Upper lobe of left lung (tissue), 6 donors: ENCODE measurements at regions not wholly inside any gene's neighbourhood (a gene's known extent, or its start where the extent isn't known, plus 50 kb on each side); places are given as distances from the start of the nearest gene placed in this dataset.

ENCODE experiments used
- ATAC-seq, 2 donors: fragments of 200-7000 bp; cut with Tn5 transposase; one replicate each; pipeline ENCODE4 v1.9.1; 2022; ENCODE audit warnings: mild to moderate bottlenecking in 2 of 2, moderate library complexity in 2 of 2; ENCODE audit not compliant: low FRiP score in 2 of 2
- DNase-seq, 2 donors: peaks; one replicate each; pipeline ENCODE4 v3.0.0-alpha.2; 2019 to 2020
- H3K27ac ChIP-seq, 4 donors: fragments of 200-600 bp; sonication (generic); one replicate each; pipeline ENCODE4 v1.5.1; 2016 to 2019
- H3K27me3 ChIP-seq, 4 donors: fragments of 200-600 bp; sonication (generic); one replicate each; pipeline ENCODE4 v1.5.1; 2017 to 2019
- H3K36me3 ChIP-seq, 4 donors: fragments of 200-600 bp; sonication (generic); one replicate each; pipeline ENCODE4 v1.5.1; 2016 to 2019
- H3K4me1 ChIP-seq, 4 donors: fragments of 200-600 bp; sonication (generic); one replicate each; pipeline ENCODE4 v1.5.1; 2018 to 2019
- H3K4me3 ChIP-seq, 4 donors: fragments of 200-600 bp; sonication (generic); one replicate each; pipeline ENCODE4 v1.5.1; 2017 to 2019; ENCODE audit warnings: mild to moderate bottlenecking in 2 of 4, moderate library complexity in 1 of 4
- H3K9me3 ChIP-seq, 4 donors: fragments of 200-600 bp; sonication (generic); one replicate each; pipeline ENCODE4 v1.5.1; 2018 to 2019
- CTCF ChIP-seq, 6 experiments: fragments of 450-650 bp in 4 of 6; fragments of 200-600 bp in 2 of 6; sonication (generic) in 2 of 6; IDR thresholded peaks; one replicate each; pipeline ENCODE4 v1.5.1; 2016 to 2019; ENCODE audit warnings: antibody characterized with exemption in 6 of 6
- EP300 ChIP-seq, 4 donors: sonication (generic); formaldehyde crosslinking; IDR thresholded peaks; one replicate each; pipeline ENCODE4 v1.5.1; 2017; ENCODE audit warnings: antibody characterized with exemption in 4 of 4, control low read depth in 2 of 4
- POLR2A ChIP-seq, 4 donors: fragments of 450-650 bp; IDR thresholded peaks; one replicate each; pipeline ENCODE4 v1.5.1; 2016 to 2017; ENCODE audit warnings: antibody characterized with exemption in 4 of 4, mild to moderate bottlenecking in 2 of 4
- POLR2AphosphoS5 ChIP-seq, 2 donors: sonication (generic); formaldehyde crosslinking; IDR thresholded peaks; one replicate each; pipeline ENCODE4 v1.5.1; 2017; ENCODE audit warnings: antibody characterized with exemption in 2 of 2
- WGBS, 2 donors: methylation state at CpG; one replicate each; pipeline ENCODE4 v1.1.5; 2017 to 2018; 5-methylcytosine and 5-hydroxymethylcytosine counted together
- donor health status: DM: no; HTN: no; CAD: no; lungs with moderate emphysema.
- donor health status: DM: no; HTN: yes; CAD: no; lungs with severe emphysema.

DNA sequence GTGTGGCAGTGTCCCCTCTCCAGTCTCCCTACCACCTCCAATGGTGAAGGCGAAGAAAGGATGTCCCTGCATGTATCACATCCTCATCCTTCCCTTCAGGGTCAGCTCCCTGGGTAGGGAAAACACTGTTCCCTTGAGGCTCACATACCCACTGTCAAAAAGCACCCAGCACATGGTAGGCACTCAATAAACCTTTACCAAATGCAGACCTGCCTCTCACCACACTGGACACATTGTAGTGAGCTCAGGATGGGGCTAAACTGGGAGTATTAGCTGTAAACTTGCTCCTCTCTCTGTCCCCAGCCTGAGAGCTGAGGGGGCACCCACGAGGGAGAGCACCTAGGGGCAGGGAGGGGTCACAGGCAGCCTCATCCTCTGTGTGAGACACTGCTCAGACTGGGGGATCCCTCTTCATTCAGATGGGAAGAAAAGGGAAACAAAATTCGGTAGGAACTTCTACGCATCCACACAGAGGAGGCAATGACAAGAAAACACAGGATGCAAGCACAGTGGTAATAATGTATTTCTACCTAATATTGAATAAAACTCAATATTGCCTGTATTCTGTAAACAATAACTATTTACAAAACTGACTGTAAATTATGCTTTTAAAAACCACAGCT, 101.6 kb upstream of the TOP3B start:
- ATAC-seq: no peak
- no peak overlapping the region for H3K27ac ChIP-seq
- H3K36me3 ChIP-seq: no peaks in the 10 kb centered on the region
- H3K4me1 ChIP-seq: no peaks in the 10 kb centered on the region
- no peak overlapping the region for H3K4me3 ChIP-seq
- no peaks in the 10 kb centered on the region for H3K27me3 ChIP-seq
- no peaks in the 10 kb centered on the region for H3K9me3 ChIP-seq
- no peak for DNase-seq
- TF ChIP-seq POLR2AphosphoS5 (IDR thresholded peaks at IDR 0.05) (no peak), POLR2A (IDR thresholded peaks at IDR 0.05) (no peak), CTCF (IDR thresholded peaks at IDR 0.05) (no peak)
- WGBS, 2 donors: 37 to 62% methylated on average over 3 to 4 of the region's 4 CpGs

DNA sequence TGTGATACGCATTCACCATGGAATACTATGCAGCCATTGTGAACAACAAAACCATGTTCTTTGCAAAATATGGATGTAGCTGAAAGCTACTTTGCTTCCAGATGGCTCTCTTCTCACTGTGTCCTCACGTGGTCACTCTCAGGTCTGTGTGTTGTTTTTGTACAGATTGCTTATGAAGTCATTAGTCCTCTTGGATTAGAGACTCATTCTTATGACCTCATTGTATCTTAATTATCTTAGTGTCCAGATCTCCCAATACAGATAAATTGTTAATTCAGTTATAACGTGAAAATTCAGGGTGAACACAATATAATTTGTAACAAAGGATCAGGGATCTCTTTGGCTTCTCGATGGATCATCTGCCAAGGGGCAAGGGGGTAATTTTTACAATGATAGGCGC, 100.4 kb upstream of the TOP3B start:
- Histone ChIP-seq H3K4me3 (no peak overlapping the region), H3K9me3 (no peaks in the 10 kb centered on the region), H3K4me1 (no peaks in the 10 kb centered on the region), H3K27ac (no peak overlapping the region), H3K27me3 (no peaks in the 10 kb centered on the region), H3K36me3 (no peaks in the 10 kb centered on the region)
- DNase-seq (no peak), ATAC-seq (no peak)
- TF ChIP-seq CTCF (IDR thresholded peaks at IDR 0.05) (no peak), POLR2A (IDR thresholded peaks at IDR 0.05) (no peak), POLR2AphosphoS5 (IDR thresholded peaks at IDR 0.05) (no peak), EP300 (IDR thresholded peaks at IDR 0.05) (no peak)
- WGBS, 2 donors: 62 to 69% methylated on average over 5 of the region's 5 CpGs

DNA sequence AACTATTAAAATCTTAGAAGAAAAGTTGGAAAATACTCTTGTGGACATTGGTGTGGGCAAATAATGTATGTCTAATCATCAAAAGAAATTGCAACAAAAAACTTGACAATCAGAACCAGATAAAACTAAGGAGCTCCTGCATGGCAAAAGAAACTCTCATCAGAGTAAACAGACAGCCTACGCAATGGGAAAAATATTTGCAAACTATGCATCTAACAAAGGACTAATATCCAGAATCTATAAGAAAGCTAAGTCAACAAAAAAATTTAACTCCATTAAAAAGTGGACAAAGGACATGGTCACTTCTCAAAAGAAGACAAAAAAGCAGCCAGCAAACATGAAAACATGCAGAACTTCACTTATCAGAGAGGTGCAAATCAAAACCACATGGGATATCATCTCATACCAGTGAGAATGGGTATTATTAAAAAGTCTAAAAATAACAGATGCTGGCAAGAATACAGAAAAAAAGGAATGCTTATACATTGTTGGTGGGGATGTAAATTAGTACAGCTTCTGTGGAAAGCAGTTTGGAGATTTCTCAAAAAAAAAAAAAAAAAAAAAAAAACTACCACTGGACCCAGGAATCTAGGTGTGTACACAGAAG, 99.7 kb upstream of the TOP3B start:
- DNase-seq (no peak), ATAC-seq (no peak)
- H3K4me1 ChIP-seq: no peaks in the 10 kb centered on the region
- no peaks in the 10 kb centered on the region for H3K27me3 ChIP-seq
- no peaks in the 10 kb centered on the region for H3K36me3 ChIP-seq
- WGBS, 2 donors: 85 to 94% methylated on average over 1 of the region's 1 CpG
- no peak overlapping the region for H3K4me3 ChIP-seq
- H3K27ac ChIP-seq: no peak overlapping the region
- no peak for TF ChIP-seq POLR2AphosphoS5 (IDR thresholded peaks at IDR 0.05)
- no peak for TF ChIP-seq POLR2A (IDR thresholded peaks at IDR 0.05)
- no peak for TF ChIP-seq EP300 (IDR thresholded peaks at IDR 0.05)
- no peak for TF ChIP-seq CTCF (IDR thresholded peaks at IDR 0.05)
- no peaks in the 10 kb centered on the region for H3K9me3 ChIP-seq

DNA sequence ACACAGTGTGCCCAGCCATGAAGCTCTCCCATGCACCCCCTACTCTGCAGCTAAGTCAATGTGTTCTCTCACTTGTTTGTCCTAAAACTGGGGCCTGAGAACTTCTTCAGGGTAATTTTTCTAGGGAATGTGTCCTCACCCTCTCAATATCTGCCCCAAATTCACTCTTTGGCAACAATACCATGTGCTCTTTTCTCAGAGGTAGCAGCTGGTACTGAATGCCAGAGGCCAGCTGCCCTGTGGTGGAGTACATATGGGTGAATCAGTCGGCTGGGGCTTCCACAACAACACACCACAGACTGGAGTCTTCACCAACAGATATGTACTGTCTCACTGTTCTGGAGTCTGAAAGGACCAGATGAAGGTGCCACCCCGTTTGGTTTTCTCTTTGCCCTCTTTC, 97.7 kb upstream of the TOP3B start:
- no peaks in the 10 kb centered on the region for H3K27me3 ChIP-seq
- H3K9me3 ChIP-seq: no peaks in the 10 kb centered on the region
- H3K36me3 ChIP-seq: no peaks in the 10 kb centered on the region
- ATAC-seq (no peak), DNase-seq (no peak)
- no peak overlapping the region for H3K27ac ChIP-seq
- no peak overlapping the region for H3K4me3 ChIP-seq
- TF ChIP-seq EP300 (IDR thresholded peaks at IDR 0.05) (no peak), CTCF (IDR thresholded peaks at IDR 0.05) (no peak), POLR2A (IDR thresholded peaks at IDR 0.05) (no peak), POLR2AphosphoS5 (IDR thresholded peaks at IDR 0.05) (no peak)
- WGBS, 2 donors: 56 to 66% methylated on average over 2 of the region's 2 CpGs
- H3K4me1 ChIP-seq: no peaks in the 10 kb centered on the region
